Fibroblast of skin of abdomen (primary cell): ENCODE measurements at regions not wholly inside any gene's neighbourhood (a gene's known extent, or its start where the extent isn't known, plus 50 kb on each side); places are given as distances from the start of the nearest gene placed in this dataset.
"Not testable (repeated sequence)": the region's sequence is repeated elsewhere in the genome, so short reads cannot be mapped to it uniquely, and the experiment has no call there.

Experiments
- DNase-seq: peaks from one replicate; pipeline ENCODE4 v3.0.0-alpha.2; 2013

GRCh38 chr13:111064661-111065060 lies 50.4 kb upstream of the ARHGEF7 start:
- DNase-seq, result no peak

GRCh38 chr13:111062966-111063365 lies 52.1 kb upstream of the ARHGEF7 start:
- DNase-seq, result no peak

GRCh38 chr13:111062305-111062704 lies 52.8 kb upstream of the ARHGEF7 start:
- DNase-seq, result no peak

- DNase-seq, result no peak
Measured at GRCh38 chr13:111061358-111062045, 53.6 kb upstream of the ARHGEF7 start.

- no peak for DNase-seq
Measured at GRCh38 chr13:111060237-111060919, 54.7 kb upstream of the ARHGEF7 start.

- DNase-seq, result peak; percentile 22
Measured at GRCh38 chr13:111058796-111059506, 56.2 kb upstream of the ARHGEF7 start.

- not testable (repeated sequence) for DNase-seq
Measured at GRCh38 chr13:111058339-111058738, 56.8 kb upstream of the ARHGEF7 start.

- DNase-seq, result not testable (repeated sequence)
Measured at GRCh38 chr13:111051726-111052232, 63.3 kb upstream of the ARHGEF7 start.

GRCh38 chr13:111051041-111051725 lies 63.9 kb upstream of the ARHGEF7 start:
- no peak for DNase-seq

- DNase-seq, result no peak
Measured at GRCh38 chr13:111050539-111050879, 64.6 kb upstream of the ARHGEF7 start.

GRCh38 chr13:111049791-111050538 lies 65.1 kb upstream of the ARHGEF7 start:
- peak; percentile 18 for DNase-seq

GRCh38 chr13:111048387-111048786 lies 66.7 kb upstream of the ARHGEF7 start:
- no peak for DNase-seq

GRCh38 chr13:111047326-111047725 lies 67.8 kb upstream of the ARHGEF7 start:
- no peak for DNase-seq

GRCh38 chr13:111046590-111047141 lies 68.4 kb upstream of the ARHGEF7 start:
- peak; percentile 17 for DNase-seq

- DNase-seq, result no peak
Measured at GRCh38 chr13:111045170-111045569, 69.9 kb upstream of the ARHGEF7 start.

- DNase-seq, result no peak
Measured at GRCh38 chr13:111044087-111044830, 70.9 kb upstream of the ARHGEF7 start.

- DNase-seq, result peak; percentile 36
Measured at GRCh38 chr13:111043575-111043982, 71.5 kb upstream of the ARHGEF7 start.

GRCh38 chr13:111042661-111043226 lies 72.4 kb upstream of the ARHGEF7 start:
- no peak for DNase-seq

- DNase-seq, result no peak
Measured at GRCh38 chr13:111040830-111041229, 74.3 kb upstream of the ARHGEF7 start.

GRCh38 chr13:111039735-111040134 lies 75.4 kb upstream of the ARHGEF7 start:
- DNase-seq, result no peak

- no peak for DNase-seq
Measured at GRCh38 chr13:111038887-111039286, 76.2 kb upstream of the ARHGEF7 start.
